ENCODE measurements at regions not wholly inside any gene's neighbourhood (a gene's known extent, or its start where the extent isn't known, plus 50 kb on each side); places are given as distances from the start of the nearest gene placed in this dataset.
"Not testable (repeated sequence)": the region's sequence is repeated elsewhere in the genome, so short reads cannot be mapped to it uniquely, and the experiment has no call there.

DNA sequence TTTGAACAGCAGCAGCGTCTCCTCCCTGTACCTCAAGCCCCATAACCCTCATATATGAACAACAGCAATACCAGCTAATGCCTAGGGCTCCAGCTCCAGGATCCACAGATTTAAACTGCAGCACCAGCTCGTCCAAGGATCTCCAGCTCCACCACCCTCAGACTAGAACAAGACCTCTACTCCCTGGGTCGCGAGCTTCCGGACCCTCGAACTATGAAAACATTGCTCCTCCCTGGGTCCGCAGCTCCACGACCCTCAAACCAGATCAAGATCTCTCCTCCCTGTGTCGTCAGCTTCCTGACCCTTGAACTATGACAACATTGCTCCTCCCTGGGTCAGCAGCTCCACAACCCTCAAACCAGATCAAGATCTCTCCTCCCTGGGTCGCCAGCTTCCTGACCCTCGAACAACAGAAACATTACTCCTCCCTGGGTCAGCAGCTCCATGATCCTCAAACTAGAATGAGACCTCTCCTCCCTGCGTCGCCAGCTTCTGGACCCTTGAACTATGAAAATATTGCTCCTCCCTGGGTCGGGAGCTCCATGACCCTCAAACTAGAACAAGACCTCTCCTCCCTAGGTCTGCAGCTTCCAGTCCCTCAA, 339.0 kb upstream of the SULF2 start:
- Histone ChIP-seq H3K4me3 (no peak overlapping the region), H3K36me3 (no peaks in the 10 kb centered on the region), H3K4me1 (no peaks in the 10 kb centered on the region), H3K27ac (no peak overlapping the region), H3K27me3 (no peaks in the 10 kb centered on the region), H3K9me3 (no peaks in the 10 kb centered on the region)
- intact Hi-C loops (cut with DNase I) = no loop called here
- DNase-seq (no peak), ATAC-seq (no peak)
- TF ChIP-seq, protein P1, sequence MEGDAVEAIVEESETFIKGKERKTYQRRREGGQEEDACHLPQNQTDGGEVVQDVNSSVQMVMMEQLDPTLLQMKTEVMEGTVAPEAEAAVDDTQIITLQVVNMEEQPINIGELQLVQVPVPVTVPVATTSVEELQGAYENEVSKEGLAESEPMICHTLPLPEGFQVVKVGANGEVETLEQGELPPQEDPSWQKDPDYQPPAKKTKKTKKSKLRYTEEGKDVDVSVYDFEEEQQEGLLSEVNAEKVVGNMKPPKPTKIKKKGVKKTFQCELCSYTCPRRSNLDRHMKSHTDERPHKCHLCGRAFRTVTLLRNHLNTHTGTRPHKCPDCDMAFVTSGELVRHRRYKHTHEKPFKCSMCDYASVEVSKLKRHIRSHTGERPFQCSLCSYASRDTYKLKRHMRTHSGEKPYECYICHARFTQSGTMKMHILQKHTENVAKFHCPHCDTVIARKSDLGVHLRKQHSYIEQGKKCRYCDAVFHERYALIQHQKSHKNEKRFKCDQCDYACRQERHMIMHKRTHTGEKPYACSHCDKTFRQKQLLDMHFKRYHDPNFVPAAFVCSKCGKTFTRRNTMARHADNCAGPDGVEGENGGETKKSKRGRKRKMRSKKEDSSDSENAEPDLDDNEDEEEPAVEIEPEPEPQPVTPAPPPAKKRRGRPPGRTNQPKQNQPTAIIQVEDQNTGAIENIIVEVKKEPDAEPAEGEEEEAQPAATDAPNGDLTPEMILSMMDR (IDR thresholded peaks at IDR 0.05) = no peak

GRCh38 chr20:48120120-48120519, 334.8 kb upstream of the SULF2 start:
- H3K27ac ChIP-seq = no peak overlapping the region
- peaks cover 0 to 4% of the 10 kb centered on the region in 2 donors for H3K27me3 ChIP-seq
- ATAC-seq = no peak
- TF ChIP-seq, protein P1 (IDR thresholded peaks at IDR 0.05) = no peak
- H3K9me3 ChIP-seq = no peaks in the 10 kb centered on the region
- no peak for DNase-seq
- H3K36me3 ChIP-seq = no peaks in the 10 kb centered on the region
- no peaks in the 10 kb centered on the region for H3K4me1 ChIP-seq
- H3K4me3 ChIP-seq = no peak overlapping the region
- intact Hi-C loops (cut with DNase I) = no loop called here

GRCh38 chr20:48119389-48119788, 334.1 kb upstream of the SULF2 start:
- intact Hi-C loops (cut with DNase I); ATAC-seq; H3K4me3 ChIP-seq: not testable (repeated sequence)

GRCh38 chr20:48115502-48115901, 330.2 kb upstream of the SULF2 start:
- H3K36me3 ChIP-seq = no peaks in the 10 kb centered on the region
- H3K4me1 ChIP-seq = no peaks in the 10 kb centered on the region
- H3K4me3 ChIP-seq = no peak overlapping the region
- DNase-seq (no peak), ATAC-seq (no peak)
- peaks cover 0 to 4% of the 10 kb centered on the region in 2 donors for H3K27me3 ChIP-seq
- intact Hi-C loops (cut with DNase I) = no loop called here
- no peak overlapping the region for H3K27ac ChIP-seq
- TF ChIP-seq, protein P1 (IDR thresholded peaks at IDR 0.05) = no peak
- no peaks in the 10 kb centered on the region for H3K9me3 ChIP-seq

More at GRCh38 chr20:48119389-48119788, 334.1 kb upstream of the SULF2 start:
- H3K27me3 ChIP-seq, H3K9me3 ChIP-seq, H3K27ac ChIP-seq, H3K36me3 ChIP-seq, H3K4me1 ChIP-seq, DNase-seq: not testable (repeated sequence)

GRCh38 chr20:48107560-48107959, 322.3 kb upstream of the SULF2 start:
- Histone ChIP-seq H3K4me3 (no peak overlapping the region), H3K36me3 (no peaks in the 10 kb centered on the region), H3K4me1 (no peaks in the 10 kb centered on the region), H3K27me3 (no peaks in the 10 kb centered on the region), H3K27ac (no peak overlapping the region), H3K9me3 (no peaks in the 10 kb centered on the region)
- no peak for DNase-seq
- ATAC-seq = no peak
- TF ChIP-seq, protein P1 (IDR thresholded peaks at IDR 0.05) = no peak
- intact Hi-C loops (cut with DNase I) = no loop called here

GRCh38 chr20:48106428-48106827, 321.1 kb upstream of the SULF2 start:
- H3K9me3 ChIP-seq = no peaks in the 10 kb centered on the region
- H3K27ac ChIP-seq = no peak overlapping the region

More at GRCh38 chr20:48106428-48106827, 321.1 kb upstream of the SULF2 start:
- Histone ChIP-seq H3K36me3 (no peaks in the 10 kb centered on the region), H3K27me3 (no peaks in the 10 kb centered on the region), H3K4me1 (no peaks in the 10 kb centered on the region), H3K4me3 (no peak overlapping the region)
- ATAC-seq (no peak), DNase-seq (no peak)
- intact Hi-C loops (cut with DNase I) = no loop called here
- TF ChIP-seq, protein P1 (IDR thresholded peaks at IDR 0.05) = no peak
